NB4 (cell line): ENCODE measurements at regions not wholly inside any gene's neighbourhood (a gene's known extent, or its start where the extent isn't known, plus 50 kb on each side); places are given as distances from the start of the nearest gene placed in this dataset.

Source experiments
- CTCF ChIP-seq: IDR thresholded peaks from one replicate; pipeline ENCODE4 v1.5.1; 2012; ENCODE audit warnings: low read depth, low read length
- MAX ChIP-seq: IDR thresholded peaks from 2 replicates; pipeline ENCODE4 v1.6.1; 2011; ENCODE audit warnings: low read depth, low read length
- POLR2A ChIP-seq: IDR thresholded peaks from 2 replicates; pipeline ENCODE4 v1.6.1; 2011; ENCODE audit warnings: mild to moderate bottlenecking; ENCODE audit not compliant: insufficient read length; ENCODE audit errors: extremely low read depth

- TF ChIP-seq MAX (no peak), CTCF (no peak), POLR2A (no peak)
Observed at GRCh38 chr1:199854686-199855321, 172.7 kb upstream of the NR5A2 start.
